ENCODE measurements at regions not wholly inside any gene's neighbourhood (a gene's known extent, or its start where the extent isn't known, plus 50 kb on each side); places are given as distances from the start of the nearest gene placed in this dataset.

DNA sequence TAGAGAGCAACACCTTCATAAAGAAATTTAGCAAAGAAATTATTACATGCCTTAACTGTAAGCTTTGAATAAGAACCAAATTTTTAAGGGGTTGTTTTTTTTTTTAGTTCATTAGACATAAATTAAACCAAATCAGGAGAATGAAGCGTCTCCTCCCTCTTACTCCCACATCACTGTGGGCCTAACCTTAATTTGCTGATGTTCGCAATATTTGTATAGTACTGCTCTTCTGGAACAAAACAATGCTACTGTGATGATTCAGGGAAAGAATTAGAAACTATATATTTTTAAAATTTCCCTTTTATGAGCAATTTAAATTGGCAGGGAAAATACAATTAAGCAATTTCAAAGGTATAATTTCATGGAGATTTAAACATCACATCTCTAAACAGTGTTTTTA lies 275.0 kb upstream of the C9orf72 start:
- no peaks in the 10 kb centered on the region for H3K27me3 ChIP-seq (ENCODE audit: insufficient read depth, low read length)
- TF ChIP-seq, protein P1, sequence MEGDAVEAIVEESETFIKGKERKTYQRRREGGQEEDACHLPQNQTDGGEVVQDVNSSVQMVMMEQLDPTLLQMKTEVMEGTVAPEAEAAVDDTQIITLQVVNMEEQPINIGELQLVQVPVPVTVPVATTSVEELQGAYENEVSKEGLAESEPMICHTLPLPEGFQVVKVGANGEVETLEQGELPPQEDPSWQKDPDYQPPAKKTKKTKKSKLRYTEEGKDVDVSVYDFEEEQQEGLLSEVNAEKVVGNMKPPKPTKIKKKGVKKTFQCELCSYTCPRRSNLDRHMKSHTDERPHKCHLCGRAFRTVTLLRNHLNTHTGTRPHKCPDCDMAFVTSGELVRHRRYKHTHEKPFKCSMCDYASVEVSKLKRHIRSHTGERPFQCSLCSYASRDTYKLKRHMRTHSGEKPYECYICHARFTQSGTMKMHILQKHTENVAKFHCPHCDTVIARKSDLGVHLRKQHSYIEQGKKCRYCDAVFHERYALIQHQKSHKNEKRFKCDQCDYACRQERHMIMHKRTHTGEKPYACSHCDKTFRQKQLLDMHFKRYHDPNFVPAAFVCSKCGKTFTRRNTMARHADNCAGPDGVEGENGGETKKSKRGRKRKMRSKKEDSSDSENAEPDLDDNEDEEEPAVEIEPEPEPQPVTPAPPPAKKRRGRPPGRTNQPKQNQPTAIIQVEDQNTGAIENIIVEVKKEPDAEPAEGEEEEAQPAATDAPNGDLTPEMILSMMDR (IDR thresholded peaks at IDR 0.05; ENCODE audit: low read length), result no peak
- no peaks in the 10 kb centered on the region for H3K9me3 ChIP-seq (ENCODE audit: low read length)
- H3K4me3 ChIP-seq (ENCODE audit: low read depth, low read length, poor library complexity, severe bottlenecking), result no peak overlapping the region
- no peaks in the 10 kb centered on the region for H3K9me2 ChIP-seq (ENCODE audit: low read depth, low read length)
- H2AFZ ChIP-seq (ENCODE audit: low read length), result no peak overlapping the region
- no peak overlapping the region for H3K4me2 ChIP-seq (ENCODE audit: low read length)
- H3K79me2 ChIP-seq (ENCODE audit: insufficient read depth, low read length), result no peaks in the 10 kb centered on the region
- no peaks in the 10 kb centered on the region for H3K4me1 ChIP-seq (ENCODE audit: insufficient read depth, low read length, severe bottlenecking)
- no peaks in the 10 kb centered on the region for H4K20me1 ChIP-seq (ENCODE audit: insufficient read depth, low read length)
- no peak overlapping the region for H3K9ac ChIP-seq (ENCODE audit: low read length)
- no peak overlapping the region for H3K27ac ChIP-seq (ENCODE audit: low read depth, low read length, poor library complexity, severe bottlenecking)
- no peaks in the 10 kb centered on the region for H3F3A ChIP-seq (ENCODE audit: insufficient read depth, low read length)
- H3K36me3 ChIP-seq (ENCODE audit: insufficient read depth, low read length), result no peaks in the 10 kb centered on the region

DNA sequence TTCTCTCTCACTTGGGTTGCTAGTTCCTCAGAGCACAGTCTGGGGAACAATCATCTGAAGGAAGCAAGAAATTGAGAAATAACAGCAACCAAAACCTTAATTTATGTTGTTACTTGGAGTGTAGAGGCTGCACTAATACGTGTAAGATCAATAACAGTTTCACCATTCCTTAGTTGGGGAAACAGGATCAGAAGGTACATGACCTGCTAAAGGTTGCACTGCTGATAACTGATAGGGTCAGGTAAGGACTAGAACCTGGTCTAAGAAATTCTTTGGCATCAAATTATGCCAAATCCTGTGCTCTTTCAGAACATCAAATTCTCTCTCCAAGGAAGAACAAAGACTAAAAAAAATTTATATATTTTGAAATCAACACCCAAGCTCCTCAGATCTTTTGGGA lies 278.6 kb upstream of the C9orf72 start:
- no peaks in the 10 kb centered on the region for H3K36me3 ChIP-seq (ENCODE audit: insufficient read depth, low read length)
- no peaks in the 10 kb centered on the region for H3K27me3 ChIP-seq (ENCODE audit: insufficient read depth, low read length)
- no peaks in the 10 kb centered on the region for H3F3A ChIP-seq (ENCODE audit: insufficient read depth, low read length)
- H3K27ac ChIP-seq (ENCODE audit: low read depth, low read length, poor library complexity, severe bottlenecking), result no peak overlapping the region
- no peaks in the 10 kb centered on the region for H3K79me2 ChIP-seq (ENCODE audit: insufficient read depth, low read length)
- no peak overlapping the region for H2AFZ ChIP-seq (ENCODE audit: low read length)
- TF ChIP-seq, protein P1 (IDR thresholded peaks at IDR 0.05; ENCODE audit: low read length), result no peak
- TF ChIP-seq EZH2 (IDR thresholded peaks at IDR 0.05; ENCODE audit: borderline replicate concordance, low read length), result no peak
- no peak overlapping the region for H3K9ac ChIP-seq (ENCODE audit: low read length)
- no peaks in the 10 kb centered on the region for H3K9me2 ChIP-seq (ENCODE audit: low read depth, low read length)
- H3K4me3 ChIP-seq (ENCODE audit: low read depth, low read length, poor library complexity, severe bottlenecking), result no peak overlapping the region
- no peak overlapping the region for H3K4me2 ChIP-seq (ENCODE audit: low read length)
- no peaks in the 10 kb centered on the region for H3K4me1 ChIP-seq (ENCODE audit: insufficient read depth, low read length, severe bottlenecking)
- H3K9me3 ChIP-seq (ENCODE audit: low read length), result no peaks in the 10 kb centered on the region
- no peaks in the 10 kb centered on the region for H4K20me1 ChIP-seq (ENCODE audit: insufficient read depth, low read length)

DNA sequence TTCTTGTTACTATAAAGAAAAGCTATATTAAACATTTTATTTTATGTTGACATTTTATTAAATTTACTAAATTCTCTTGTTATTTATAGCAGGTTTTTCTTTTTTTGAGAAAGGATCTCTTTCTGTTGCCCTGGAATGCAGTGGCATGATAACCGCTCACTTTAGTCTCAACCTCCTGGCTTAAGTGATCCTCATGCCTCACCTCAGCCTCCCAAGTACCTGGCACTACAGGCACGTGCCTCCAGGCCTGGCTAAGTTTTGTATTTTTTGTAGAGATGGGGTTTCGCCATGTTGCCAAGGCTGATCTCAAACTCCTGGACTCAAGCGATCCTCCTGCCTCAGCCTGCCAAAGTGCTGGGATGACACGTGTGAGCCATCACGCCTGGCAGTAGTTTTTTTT lies 280.2 kb upstream of the C9orf72 start:
- Histone ChIP-seq H3K4me3 (ENCODE audit: low read depth, low read length, poor library complexity, severe bottlenecking) (no peak overlapping the region), H3K4me2 (ENCODE audit: low read length) (no peak overlapping the region), H3K9me3 (ENCODE audit: low read length) (no peaks in the 10 kb centered on the region), H3K27me3 (ENCODE audit: insufficient read depth, low read length) (no peaks in the 10 kb centered on the region), H4K20me1 (ENCODE audit: insufficient read depth, low read length) (no peaks in the 10 kb centered on the region), H2AFZ (ENCODE audit: low read length) (no peak overlapping the region), H3K9ac (ENCODE audit: low read length) (no peak overlapping the region), H3F3A (ENCODE audit: insufficient read depth, low read length) (no peaks in the 10 kb centered on the region), H3K79me2 (ENCODE audit: insufficient read depth, low read length) (no peaks in the 10 kb centered on the region), H3K4me1 (ENCODE audit: insufficient read depth, low read length, severe bottlenecking) (no peaks in the 10 kb centered on the region), H3K27ac (ENCODE audit: low read depth, low read length, poor library complexity, severe bottlenecking) (no peak overlapping the region), H3K9me2 (ENCODE audit: low read depth, low read length) (no peaks in the 10 kb centered on the region), H3K36me3 (ENCODE audit: insufficient read depth, low read length) (no peaks in the 10 kb centered on the region)
- TF ChIP-seq, protein P1 (IDR thresholded peaks at IDR 0.05; ENCODE audit: low read length), result no peak
- no peak for TF ChIP-seq EZH2 (IDR thresholded peaks at IDR 0.05; ENCODE audit: borderline replicate concordance, low read length)
